GM21423 (cell line): ENCODE measurements at regions not wholly inside any gene's neighbourhood (a gene's known extent, or its start where the extent isn't known, plus 50 kb on each side); places are given as distances from the start of the nearest gene placed in this dataset.

Experiments used
- ATAC-seq: cut with Tn5 transposase; IDR thresholded peaks from one replicate; pipeline ENCODE4 v1.9.1; 2021; ENCODE audit warnings: mild to moderate bottlenecking, moderate library complexity; ENCODE audit not compliant: unreplicated experiment

DNA sequence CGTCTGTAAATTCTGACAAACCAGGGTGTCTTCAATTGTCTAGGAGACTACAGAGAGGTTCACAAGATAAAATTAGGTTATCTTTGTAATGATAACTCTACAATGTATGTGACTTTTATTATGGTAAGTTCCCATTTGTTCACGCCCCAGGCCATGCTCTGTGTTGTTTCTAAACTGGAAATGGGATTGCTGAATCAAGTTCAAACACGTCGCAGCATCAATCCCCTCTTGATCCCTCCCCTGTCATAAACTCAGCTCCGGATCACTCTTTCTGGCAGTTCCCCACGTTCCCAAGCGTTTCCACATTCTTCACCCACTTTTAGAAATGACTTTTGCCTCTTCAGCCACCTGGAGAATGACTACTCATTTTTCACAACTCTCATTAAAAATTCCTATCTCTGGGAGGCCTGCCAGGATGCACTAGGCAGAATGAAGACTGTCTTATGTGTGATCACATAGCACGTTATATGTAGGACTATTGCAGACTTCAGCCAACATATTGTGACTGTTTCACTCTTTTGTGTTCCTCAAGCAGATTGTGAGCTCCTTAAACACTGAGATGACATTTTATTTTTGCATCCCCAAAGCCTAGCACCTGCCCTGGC lies 1124.2 kb upstream of the WWC1 start:
- no peak for ATAC-seq

DNA sequence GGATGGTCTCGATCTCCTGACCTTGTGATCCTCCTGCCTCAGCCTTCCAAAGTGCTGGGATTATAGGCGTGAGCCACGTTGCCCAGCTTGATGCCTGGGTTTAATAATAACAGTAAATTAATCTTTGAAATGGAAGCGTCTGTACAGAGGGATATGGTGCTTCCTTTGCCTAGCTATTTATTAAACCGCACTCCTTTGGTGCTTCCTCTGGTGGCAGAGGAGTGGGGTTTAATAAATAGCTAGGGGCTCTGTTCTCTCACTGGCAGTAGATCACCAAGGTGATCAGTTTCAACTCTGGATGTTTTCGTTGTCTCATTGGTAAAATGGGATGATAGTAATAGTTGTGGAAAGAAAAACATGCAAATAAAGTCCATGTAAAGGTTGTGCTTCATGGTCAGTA lies 1122.5 kb upstream of the WWC1 start:
- no peak for ATAC-seq

DNA sequence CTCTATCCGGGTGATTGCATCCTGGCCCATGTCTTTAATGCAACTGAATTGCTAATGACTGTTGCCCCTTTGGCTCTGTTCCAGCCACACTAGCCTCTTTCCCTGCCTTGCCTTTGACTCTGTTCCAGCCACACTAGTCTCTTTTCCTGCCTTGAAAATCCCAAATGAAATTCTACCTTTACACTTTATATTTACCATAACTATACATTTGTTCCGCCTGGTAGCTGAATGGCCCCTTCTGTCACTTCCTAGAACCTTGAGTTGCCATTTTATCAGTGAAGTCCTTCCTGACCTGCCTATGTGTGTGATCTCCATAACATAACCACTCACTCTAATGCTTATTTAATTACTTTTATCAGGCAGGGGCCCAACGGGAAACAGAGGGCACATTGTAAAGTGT lies 1120.4 kb upstream of the WWC1 start:
- ATAC-seq, result no peak

DNA sequence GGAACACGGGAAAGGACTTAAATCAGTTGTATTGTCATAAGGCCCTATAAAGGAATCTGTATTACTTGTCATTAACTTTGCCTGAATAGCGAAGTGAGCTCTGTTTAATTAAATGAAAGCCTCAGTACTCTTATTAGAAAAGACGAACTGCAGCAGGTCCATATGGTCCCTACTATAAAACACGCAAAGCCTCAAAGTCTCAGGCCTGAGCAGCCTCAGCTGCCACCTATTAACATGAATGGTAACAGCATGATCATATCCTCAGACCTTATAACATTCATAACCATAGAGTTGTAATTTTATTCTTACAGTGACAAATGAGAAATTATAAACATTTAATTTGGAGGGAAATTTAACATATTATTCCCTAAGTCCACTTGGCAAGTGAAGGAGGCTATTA lies 1113.7 kb upstream of the WWC1 start:
- no peak for ATAC-seq

DNA sequence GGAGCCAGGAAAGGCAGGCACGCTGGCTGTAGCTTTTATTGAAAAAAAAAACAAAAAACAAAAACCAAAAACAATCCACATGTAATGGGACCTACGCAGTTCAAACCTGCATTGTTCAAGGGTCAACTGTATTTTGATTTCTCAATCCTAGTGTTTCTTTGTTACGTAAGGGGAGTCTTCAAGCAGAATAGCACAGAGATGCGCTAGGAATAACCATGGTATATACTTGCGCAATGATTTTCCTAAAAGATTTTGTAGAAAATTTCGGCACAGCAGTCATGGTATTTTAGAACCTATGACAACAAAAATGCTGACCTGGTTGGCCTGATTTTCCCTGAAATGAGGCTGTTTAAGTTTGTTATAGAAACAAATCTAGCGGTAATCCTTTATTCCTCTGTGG lies 1110.5 kb upstream of the WWC1 start:
- ATAC-seq, result no peak

DNA sequence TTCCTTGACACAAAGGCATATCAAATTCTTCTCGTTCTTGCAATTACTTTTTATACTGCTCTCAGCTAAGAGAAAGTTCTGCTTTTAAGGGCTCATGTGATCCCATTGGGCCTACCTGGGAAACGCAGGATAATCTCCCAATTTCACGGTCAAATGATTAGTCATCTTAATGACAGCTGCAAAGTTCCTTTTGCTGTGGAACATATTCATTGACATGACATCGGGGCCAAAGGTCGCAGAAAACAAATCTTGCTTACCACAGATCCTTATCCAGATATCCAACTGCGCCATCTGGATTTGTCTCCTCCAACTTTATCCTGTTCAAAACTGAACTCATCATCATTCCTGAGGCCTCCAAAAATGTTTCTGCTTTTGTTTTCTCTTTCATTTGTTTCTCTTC lies 1085.6 kb upstream of the WWC1 start:
- ATAC-seq, result no peak

DNA sequence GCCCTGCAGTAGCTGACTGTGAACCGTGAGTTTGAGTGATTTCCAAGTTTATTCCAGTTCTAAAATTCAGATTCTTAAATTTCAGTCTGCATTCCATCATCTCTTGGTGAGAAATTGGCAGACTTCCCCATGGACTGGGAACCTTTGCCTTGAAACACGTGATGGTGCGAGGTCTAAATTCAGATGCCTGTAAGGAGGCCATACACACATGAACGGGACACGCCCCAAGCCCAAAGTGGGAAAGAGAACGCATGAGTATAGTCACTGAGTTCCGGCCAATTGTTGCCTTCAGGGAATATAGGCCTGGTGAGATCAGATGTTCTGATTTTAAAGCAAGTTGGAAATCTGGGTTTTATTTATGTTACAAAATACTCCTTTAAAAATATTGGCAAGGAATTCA lies 1084.4 kb upstream of the WWC1 start:
- ATAC-seq, result no peak

DNA sequence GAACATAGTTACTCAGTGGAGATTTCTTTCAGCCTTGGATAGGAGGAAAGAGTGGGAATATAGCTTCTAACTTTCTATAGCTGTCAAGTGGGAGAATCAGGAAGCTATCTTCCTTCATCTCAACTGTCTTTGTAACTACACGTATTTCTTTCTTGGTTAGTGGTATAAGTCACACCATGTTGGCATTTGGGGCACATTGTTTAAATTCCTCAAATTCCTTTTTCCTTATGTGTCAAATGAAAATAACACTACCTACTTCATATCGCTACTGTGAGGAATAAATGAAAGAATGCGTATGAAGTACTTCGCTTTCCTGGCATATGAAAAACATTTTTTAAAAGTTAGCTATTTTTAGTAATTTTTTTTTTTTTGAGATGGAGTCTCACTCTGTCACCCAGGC lies 1082.5 kb upstream of the WWC1 start:
- ATAC-seq, result no peak

DNA sequence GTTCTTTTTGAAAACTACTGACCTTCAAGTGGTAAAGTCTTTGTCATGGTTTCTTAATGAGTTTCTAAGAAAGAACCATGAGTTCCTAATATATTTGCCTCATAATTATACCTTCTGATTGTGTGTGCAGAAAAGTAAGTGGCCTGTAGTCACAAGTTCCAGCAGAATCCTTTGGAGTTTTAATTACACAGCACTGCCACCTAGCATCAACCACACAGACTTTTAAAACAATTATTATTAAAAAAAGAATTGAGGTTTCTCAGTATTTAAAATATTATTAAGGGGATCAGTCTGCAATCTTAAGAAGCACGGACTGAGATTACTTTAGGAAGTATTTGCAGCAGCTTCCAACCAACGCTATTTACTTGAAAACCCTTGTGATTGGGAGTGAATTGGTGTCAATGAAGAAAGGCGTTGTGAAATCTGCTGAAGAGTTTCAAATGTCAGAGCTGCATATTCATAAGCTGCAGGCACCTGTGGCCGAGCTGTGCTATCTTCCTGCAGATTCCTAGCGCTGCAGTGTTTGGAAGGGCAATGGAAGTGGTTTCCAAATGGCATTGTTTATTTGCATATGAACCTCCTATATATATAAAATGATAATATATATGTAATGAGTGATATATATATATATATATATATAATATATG lies 1074.2 kb upstream of the WWC1 start:
- no peak for ATAC-seq

DNA sequence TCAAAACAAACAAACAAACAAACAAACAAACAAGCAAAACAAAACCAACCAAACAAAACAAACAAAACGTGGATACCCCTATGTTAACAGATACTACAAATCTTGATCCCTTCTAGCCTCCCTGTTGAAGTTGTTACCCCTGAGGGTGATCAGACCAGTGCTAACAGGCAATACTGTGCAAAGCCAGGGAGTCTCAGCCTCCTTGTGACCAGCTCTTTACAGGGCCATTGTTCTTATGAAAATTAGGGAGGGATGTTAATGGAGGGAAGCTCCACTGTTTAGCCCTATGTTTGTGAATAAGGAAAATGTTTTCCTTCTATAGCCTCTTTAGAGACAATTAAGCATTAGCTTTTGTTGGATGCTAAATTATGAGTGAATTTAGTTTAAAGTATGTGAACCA lies 1072.1 kb upstream of the WWC1 start:
- no peak for ATAC-seq

DNA sequence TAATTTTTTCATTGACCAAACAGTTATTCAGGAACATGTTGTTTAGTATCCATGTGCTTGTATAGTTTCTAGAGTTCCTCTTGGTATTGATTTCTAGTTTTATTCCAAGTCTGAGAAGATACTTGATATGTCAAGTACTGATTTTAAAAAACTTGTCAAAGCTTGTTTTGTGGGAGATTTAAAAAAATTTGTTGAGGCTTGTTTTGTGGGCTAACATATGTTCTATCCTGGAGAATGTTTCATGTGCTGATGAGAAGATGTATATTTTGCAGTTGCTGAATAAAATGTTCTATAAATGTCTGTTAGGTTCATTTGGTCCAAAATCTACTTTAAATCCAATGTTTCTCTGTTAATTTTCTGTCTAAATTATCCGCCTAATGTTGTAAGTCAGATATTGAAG lies 1065.1 kb upstream of the WWC1 start:
- no peak for ATAC-seq

DNA sequence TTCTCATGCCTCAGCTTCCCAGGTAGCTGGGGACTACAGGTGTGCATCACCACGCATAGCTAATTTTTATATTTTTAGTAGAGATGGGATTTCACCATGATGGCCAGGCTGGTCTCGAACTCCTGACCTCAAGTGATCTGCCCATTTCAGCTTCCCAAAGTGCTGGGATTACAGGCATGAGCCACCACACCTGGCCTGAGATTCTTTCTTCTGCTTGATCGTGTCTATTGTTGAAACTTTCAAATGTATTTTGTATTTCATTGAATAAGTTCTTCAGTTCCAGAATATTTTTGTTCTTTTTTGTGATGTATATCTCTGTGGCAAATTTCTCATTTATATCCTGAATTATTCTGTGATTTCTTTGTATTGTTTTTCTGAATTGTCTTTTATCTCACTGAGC lies 1063.3 kb upstream of the WWC1 start:
- ATAC-seq, result no peak

DNA sequence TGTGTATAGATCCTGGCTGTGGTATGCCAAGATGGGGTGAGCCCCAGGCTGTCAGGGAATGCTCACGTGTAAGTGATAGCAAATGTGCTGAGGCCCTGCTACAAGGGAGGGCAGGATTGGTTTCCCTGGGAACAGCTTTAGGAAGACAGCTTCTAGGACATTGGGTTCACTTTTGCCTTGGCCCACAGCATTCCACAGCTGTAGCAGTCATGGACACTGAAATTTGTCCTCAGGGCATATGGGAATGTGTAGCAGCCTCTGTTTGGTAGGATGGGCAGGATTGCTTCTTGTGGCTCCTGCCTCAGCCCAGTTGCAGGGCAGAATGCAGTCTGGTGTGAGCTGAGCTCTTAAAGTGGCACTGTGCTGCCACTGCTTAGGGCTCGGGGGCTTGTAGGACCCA lies 1061.7 kb upstream of the WWC1 start:
- no peak for ATAC-seq

DNA sequence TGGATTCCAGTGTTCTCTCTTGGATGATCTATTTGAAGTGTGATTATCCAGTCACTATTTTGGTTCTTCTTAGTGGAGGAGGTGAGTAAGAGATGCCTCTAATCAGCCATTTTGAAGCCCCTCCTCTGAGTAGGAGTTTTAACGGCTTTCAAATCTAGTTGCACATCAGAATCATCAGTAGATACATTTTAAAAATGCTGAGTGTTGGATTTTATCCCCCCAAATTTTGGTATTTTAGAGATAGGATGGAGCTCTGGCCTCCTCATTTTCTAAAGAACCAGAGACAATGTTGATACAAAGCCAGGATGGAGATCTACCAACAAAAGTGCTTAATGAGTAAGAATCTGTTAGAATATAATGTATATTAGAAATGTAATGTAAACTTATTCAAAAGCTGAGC lies 1061.0 kb upstream of the WWC1 start:
- ATAC-seq, result no peak

DNA sequence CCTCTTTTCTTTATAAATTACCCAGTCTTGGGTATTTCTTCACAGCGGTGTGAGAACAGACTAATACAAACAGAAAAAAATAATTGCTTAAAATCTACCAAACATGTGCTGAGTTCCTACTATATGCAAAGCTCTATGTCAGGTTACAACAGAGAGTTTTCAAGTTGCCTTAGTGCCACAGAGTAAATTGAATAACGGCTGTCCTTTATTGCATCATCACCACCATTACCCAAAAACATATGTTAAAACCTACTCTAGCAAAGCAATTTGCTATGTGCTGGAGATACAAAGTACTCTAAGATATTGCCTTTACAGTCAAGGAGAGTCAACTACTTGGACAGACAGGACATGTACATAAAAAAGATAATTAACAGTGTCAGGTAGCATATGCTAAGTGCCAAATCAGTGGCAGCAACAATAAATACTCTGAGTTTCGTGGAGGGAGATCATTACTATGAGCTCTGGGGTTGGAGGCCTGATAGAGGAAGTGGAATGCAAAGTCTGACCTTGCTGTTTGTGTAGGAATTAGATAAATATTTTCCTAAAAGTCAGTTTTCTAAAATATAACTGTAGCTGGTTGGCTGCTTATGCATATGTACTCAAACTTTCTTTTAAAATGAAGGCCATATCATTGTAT lies 1058.7 kb upstream of the WWC1 start:
- no peak for ATAC-seq

DNA sequence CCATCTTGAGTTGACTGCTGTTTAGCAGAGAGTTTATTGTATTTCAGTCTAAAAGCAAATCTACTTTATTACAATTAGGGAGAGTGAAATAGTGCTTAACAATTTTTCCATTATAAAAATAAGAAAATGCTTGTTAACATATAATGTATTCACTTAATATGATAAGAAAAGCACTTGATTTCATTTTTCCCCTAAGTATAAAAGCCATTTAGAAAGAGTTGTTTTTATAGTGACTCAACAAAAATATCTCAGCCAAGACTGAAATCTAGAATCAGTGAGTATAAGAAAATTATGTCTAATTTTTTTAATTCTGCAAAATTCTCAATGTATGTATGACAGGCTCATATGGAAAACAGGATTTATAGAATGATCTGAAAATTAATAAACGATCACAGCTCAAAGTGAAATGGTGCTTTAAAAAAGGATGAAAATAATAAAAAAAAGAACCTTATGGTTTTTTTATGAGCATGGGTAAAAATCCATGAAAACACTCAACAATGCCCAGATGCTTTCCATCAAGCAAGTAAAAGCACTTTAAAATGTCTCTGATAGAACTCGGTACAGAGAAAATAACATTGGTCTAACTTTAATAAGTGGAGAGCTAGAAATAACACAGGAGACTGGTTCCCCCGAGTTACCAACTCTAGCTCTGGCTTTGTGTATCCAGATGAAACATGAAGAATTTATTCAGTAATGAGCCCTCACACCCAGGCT lies 1057.8 kb upstream of the WWC1 start:
- ATAC-seq, result no peak

DNA sequence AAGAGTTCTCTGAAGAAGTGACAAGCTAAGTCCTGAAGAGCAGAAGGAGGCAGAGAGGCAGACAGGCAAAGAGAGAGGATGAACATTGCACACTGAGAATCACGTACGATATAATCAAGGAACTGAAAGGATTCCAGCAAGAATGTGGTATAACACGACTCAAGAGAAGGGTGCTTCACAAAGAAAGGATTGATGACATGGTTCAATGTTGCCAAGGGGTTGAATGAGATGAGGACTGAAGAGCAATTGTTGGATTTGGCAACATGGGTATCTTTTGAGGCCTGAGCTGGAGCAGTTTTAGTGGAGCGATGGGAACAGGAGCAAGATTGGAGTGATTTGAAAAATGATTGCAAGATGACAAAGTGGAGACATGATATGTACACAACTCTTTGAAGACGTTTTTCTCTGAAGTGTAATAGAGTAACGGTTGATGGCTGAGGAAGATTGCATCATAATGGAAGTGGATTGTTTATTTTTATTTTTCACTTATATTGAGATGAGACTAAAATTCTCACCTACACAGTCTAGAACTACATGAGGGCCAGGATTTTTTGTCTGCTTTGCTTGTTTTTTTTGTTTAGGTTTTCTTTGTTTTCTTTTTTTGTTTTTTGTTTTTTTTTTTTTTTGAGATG lies 1049.9 kb upstream of the WWC1 start:
- ATAC-seq, result no peak

DNA sequence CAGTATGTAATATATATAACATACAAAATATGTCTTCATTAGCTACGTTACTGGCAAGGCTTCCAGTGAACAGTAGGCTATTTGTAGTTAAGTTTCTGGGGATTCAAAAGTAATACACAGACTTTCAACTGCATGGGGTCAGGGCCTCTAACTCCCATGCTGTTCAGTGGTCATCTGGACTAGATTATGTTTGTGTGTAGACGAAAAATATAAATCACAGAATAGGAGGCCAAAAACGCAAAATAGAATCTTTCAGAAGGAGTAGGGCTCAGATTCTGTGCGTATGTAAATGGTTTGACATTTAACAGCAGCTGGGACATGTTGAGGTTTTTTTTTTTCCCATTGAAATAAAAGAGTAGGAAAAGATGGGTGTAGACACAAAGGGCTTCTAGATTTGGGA lies 1048.7 kb upstream of the WWC1 start:
- no peak for ATAC-seq

DNA sequence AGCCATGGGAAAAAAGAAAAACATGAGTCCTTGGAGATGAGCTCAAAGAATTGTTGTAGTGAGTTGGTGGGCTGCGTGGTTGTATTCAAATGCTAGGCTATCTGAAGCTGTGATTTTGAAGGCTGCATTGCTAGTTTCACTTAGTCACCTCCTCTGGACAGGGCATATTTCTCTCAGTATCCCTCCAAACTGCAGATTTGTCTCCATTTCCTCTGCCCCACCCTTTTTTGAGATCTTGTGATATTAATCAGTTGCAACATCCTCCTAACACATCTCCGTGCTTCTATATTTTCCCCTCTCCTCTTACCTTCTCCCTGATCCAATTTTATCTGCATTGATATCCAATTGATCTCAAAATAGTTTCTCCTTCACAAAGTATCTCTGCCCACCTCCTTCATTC lies 1048.0 kb upstream of the WWC1 start:
- ATAC-seq, result no peak

DNA sequence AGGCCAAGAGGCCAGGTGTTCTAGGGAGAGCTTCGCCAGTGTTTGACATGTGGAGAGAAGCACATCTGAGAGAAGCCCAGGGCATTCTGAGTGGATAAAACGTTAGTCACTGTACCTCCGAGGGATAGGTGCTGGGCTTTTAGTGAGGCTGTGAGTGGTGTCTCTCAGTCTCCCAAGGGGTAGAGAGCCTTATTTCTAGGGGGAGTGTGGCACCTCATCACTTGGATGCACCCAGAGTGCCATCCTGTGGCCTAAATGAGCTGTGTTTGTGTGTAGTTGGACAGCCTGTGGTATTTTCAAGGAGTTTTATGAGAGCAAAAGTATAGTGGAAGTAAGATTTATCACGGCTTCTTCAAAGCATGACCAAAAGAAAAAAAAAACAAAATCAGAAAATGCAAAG lies 1046.9 kb upstream of the WWC1 start:
- ATAC-seq, result no peak

DNA sequence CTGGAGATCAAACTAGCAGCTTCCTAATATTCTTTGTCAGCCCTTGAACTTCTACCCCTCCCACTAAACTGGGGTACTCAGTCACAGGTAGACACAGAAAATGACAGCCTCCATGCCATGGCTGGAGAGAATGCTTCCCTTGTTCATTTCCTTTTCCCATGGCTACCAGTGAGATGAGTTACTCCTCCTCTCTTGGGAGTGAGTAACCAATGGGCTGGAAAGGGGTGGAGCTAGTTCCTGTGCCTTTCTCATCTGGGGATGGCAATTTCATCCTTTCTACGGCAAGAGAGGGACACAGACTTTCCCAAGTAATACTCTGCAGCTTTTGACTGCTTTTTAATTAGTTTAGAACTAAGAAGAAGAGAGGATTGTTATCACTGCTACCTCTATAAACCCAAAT lies 1045.6 kb upstream of the WWC1 start:
- ATAC-seq, result no peak

DNA sequence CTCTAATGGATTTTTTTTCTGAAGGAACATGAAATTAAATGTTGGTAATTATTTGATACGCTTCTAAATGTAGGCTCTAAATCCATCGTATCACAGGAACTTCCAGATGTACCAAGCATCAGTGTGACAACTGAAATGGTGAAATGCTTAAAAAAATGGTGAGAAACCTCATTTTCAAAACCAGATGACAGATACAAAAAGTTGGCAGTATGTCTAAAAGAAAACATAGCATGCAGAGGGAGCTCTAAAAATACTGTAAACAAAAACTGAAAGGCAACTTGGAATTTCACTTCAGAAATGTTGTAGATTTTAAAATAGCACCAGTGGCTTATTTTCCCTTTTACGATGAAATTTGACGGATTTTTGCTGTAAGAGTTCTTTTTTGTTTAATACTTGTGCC lies 1043.6 kb upstream of the WWC1 start:
- no peak for ATAC-seq
